Endothelial cell of umbilical vein (primary cell): ENCODE measurements at regions not wholly inside any gene's neighbourhood (a gene's known extent, or its start where the extent isn't known, plus 50 kb on each side); places are given as distances from the start of the nearest gene placed in this dataset.

ENCODE experiments used
- BruUV-seq: library from RNA; stranded (reverse); fragments of 400-500 nt; replicated peaks from 2 replicates; lab custom pipeline; 2021; lab: Mats Ljungman, UMichigan
- CTCF ChIA-PET: fragments of 300-600, 350-600 bp; sonication (Branson Sonifier 250); formaldehyde crosslinking; loops from one replicate; lab custom pipeline; 2021; ENCODE audit warnings: antibody characterized with exemption, inconsistent platforms; lab: Charles Lee
- POLR2A ChIA-PET: fragments of 300-600, 350-600 bp; sonication (Branson Sonifier 250); formaldehyde crosslinking; loops from one replicate; lab custom pipeline; 2021; ENCODE audit warnings: antibody characterized with exemption, inconsistent platforms; lab: Charles Lee
- DNase-seq: peaks from one replicate; pipeline ENCODE4 v3.0.0-alpha.2; 2011; ENCODE audit warnings: low read depth, low spot score
- FAIRE-seq: peaks from 2 replicates; lab custom pipeline; 2011; peaks lifted over from hg19 to GRCh38; lab: Jason Lieb, UNC
- H2AFZ ChIP-seq: 2 replicates; pipeline ENCODE4 v1.6.0; 2012; ENCODE audit warnings: low read depth, low read length, control low read depth, inconsistent platforms
- H3K27ac ChIP-seq: 2 replicates; pipeline ENCODE4 v1.5.1; 2011; ENCODE audit warnings: low read depth, mild to moderate bottlenecking, control low read depth, low read length, moderate library complexity; ENCODE audit not compliant: insufficient read depth
- H3K27me3 ChIP-seq, 2 experiments: 2 replicates each; pipeline versions ENCODE4 v1.6.0 to v1.6.1; 2011; ENCODE audit warnings: low read length in 2 of 2, mixed read lengths in 1 of 2; ENCODE audit not compliant: control insufficient read depth in 2 of 2, insufficient read depth in 2 of 2
- H3K36me3 ChIP-seq, 2 experiments: 2 replicates in 1 of 2; 3 replicates in 1 of 2; pipeline ENCODE4 v1.5.1; 2011; ENCODE audit warnings: low read length in 2 of 2, mild to moderate bottlenecking in 1 of 2, moderate library complexity in 1 of 2; ENCODE audit not compliant: control insufficient read depth in 2 of 2, insufficient read depth in 2 of 2; ENCODE audit errors: extremely low read depth in 1 of 2
- H3K4me1 ChIP-seq: 3 replicates; pipeline ENCODE4 v1.5.1; 2011; ENCODE audit warnings: mild to moderate bottlenecking, low read length; ENCODE audit not compliant: control insufficient read depth, insufficient read depth; ENCODE audit errors: extremely low read depth
- H3K4me2 ChIP-seq: 2 replicates; pipeline ENCODE4 v1.6.1; 2011; ENCODE audit warnings: low read length, control low read depth, mixed read lengths; ENCODE audit not compliant: insufficient read depth
- H3K4me3 ChIP-seq, 3 experiments: fragments of 200-600 bp in 1 of 3; sonication (generic), shearing (Covaris generic) in 1 of 3; replicated peaks in 1 of 3; 2 replicates each; pipeline ENCODE4 v1.5.1; 2011 to 2016; ENCODE audit warnings: control low read depth in 3 of 3, low read length in 3 of 3, mild to moderate bottlenecking in 2 of 3, inconsistent platforms in 1 of 3, low read depth in 1 of 3, moderate library complexity in 1 of 3; ENCODE audit not compliant: insufficient read depth in 1 of 3
- H3K79me2 ChIP-seq: 2 replicates; pipeline ENCODE4 v1.6.0; 2012; ENCODE audit warnings: low read length, inconsistent platforms; ENCODE audit not compliant: control insufficient read depth, insufficient read depth
- H3K9ac ChIP-seq: replicated peaks from 2 replicates; pipeline ENCODE3; 2011; ENCODE audit warnings: low read length, control low read depth; ENCODE audit not compliant: insufficient read depth; ENCODE audit errors: extremely low read depth
- H3K9me1 ChIP-seq: replicated peaks from 3 replicates; pipeline ENCODE4 v1.6.0; 2011; ENCODE audit warnings: mild to moderate bottlenecking, low read length; ENCODE audit not compliant: control insufficient read depth, insufficient read depth; ENCODE audit errors: extremely low read depth
- H3K9me3 ChIP-seq: replicated peaks from 2 replicates; pipeline ENCODE4 v1.5.1; 2012; ENCODE audit warnings: low read length, inconsistent platforms; ENCODE audit not compliant: control insufficient read depth, insufficient read depth
- H4K20me1 ChIP-seq: replicated peaks from 2 replicates; pipeline ENCODE3; 2011; ENCODE audit warnings: mild to moderate bottlenecking, low read length; ENCODE audit not compliant: control insufficient read depth, insufficient read depth; ENCODE audit errors: extremely low read depth
- CTCF ChIP-seq, 2 donors: IDR thresholded peaks; 1 replicate in 1 of 2; 2 replicates in 1 of 2; pipeline ENCODE4 v1.5.1; 2011; ENCODE audit warnings: low read length in 2 of 2, mild to moderate bottlenecking in 2 of 2, moderate library complexity in 2 of 2, control low read depth in 1 of 2, inconsistent platforms in 1 of 2, low read depth in 1 of 2; ENCODE audit not compliant: insufficient read depth in 1 of 2; ENCODE audit errors: extremely low read depth in 1 of 2
- EZH2 ChIP-seq: IDR thresholded peaks from 2 replicates; pipeline ENCODE4 v1.6.1; 2012; ENCODE audit warnings: borderline replicate concordance, low read depth, mild to moderate bottlenecking, moderate library complexity, low read length, inconsistent platforms; ENCODE audit not compliant: severe bottlenecking
- FOS ChIP-seq: IDR thresholded peaks from 2 replicates; pipeline ENCODE4 v1.6.1; 2011; ENCODE audit warnings: mild to moderate bottlenecking, low read length, moderate library complexity, borderline replicate concordance; ENCODE audit not compliant: insufficient read depth
- GATA2 ChIP-seq: IDR thresholded peaks from 2 replicates; pipeline ENCODE4 v1.7.0; 2011; ENCODE audit warnings: low read depth, mild to moderate bottlenecking, moderate library complexity, mixed read lengths, low read length; ENCODE audit not compliant: insufficient read length, insufficient read depth
- JUN ChIP-seq: IDR thresholded peaks from 2 replicates; pipeline ENCODE4 v1.6.1; 2011; ENCODE audit warnings: borderline replicate concordance, low read depth; ENCODE audit not compliant: insufficient read length, insufficient read depth
- MAX ChIP-seq: IDR thresholded peaks from 2 replicates; pipeline ENCODE4 v1.6.1; 2011; ENCODE audit not compliant: insufficient read depth, insufficient read length
- MYC ChIP-seq: IDR thresholded peaks from one replicate; pipeline ENCODE4 v1.6.1; 2011; ENCODE audit warnings: mild to moderate bottlenecking, low read depth, low read length
- POLR2A ChIP-seq: IDR thresholded peaks from 2 replicates; pipeline ENCODE4 v1.6.1; 2012; ENCODE audit warnings: low read depth, mild to moderate bottlenecking, control low read depth, low read length
- POLR2AphosphoS5 ChIP-seq: IDR thresholded peaks from 2 replicates; pipeline ENCODE4 v1.6.1; 2012; ENCODE audit warnings: low read depth, mild to moderate bottlenecking, control low read depth, low read length, moderate library complexity; ENCODE audit not compliant: insufficient read depth
- dilution Hi-C: fragments of 300-500 bp; cut with MboI; formaldehyde crosslinking; loops from one replicate; pipeline ENCODE4 v1.15.0; 2019; ENCODE audit warnings: low sequenced_read_pairs; ENCODE audit not compliant: extremely low pct_ligation_motif_present
- intact Hi-C: fragments of 100-400 bp; cut with micrococcal nuclease; formaldehyde crosslinking; loops from one replicate; pipeline ENCODE4 v1.10.0; 2022

GRCh38 chr5:35408146-35408545 lies 177.9 kb upstream of the PRLR start:
- no peak for DNase-seq
- H3K36me3 ChIP-seq: no peaks in the 10 kb centered on the region
- no peaks in the 10 kb centered on the region for H3K9me3 ChIP-seq
- no peak overlapping the region for H3K4me3 ChIP-seq
- no peaks in the 10 kb centered on the region for H3K9me1 ChIP-seq
- no peaks in the 10 kb centered on the region for H3K79me2 ChIP-seq
- POLR2A ChIA-PET: no interaction called here
- H3K4me2 ChIP-seq: no peak overlapping the region
- dilution Hi-C loops (no loop called here), intact Hi-C loops (no loop called here)
- no peak for TF ChIP-seq MAX
- TF ChIP-seq JUN: no peak
- no peak for TF ChIP-seq MYC
- TF ChIP-seq CTCF (IDR thresholded peaks at IDR 0.05; ENCODE audit: extremely low read depth in 1 of 2, insufficient read depth in 1 of 2, low read depth in 1 of 2, low read length in 2 of 2): no peak
- TF ChIP-seq GATA2: no peak
- no peak for TF ChIP-seq EZH2
- CTCF ChIA-PET: no interaction called here
- H2AFZ ChIP-seq: no peak overlapping the region
- no peak overlapping the region for H3K9ac ChIP-seq
- no peak for FAIRE-seq
- no TSS peak for BruUV-seq
- no peaks in the 10 kb centered on the region for H4K20me1 ChIP-seq
- H3K4me1 ChIP-seq: no peaks in the 10 kb centered on the region
- H3K27ac ChIP-seq: no peak overlapping the region
- no peaks in the 10 kb centered on the region for H3K27me3 ChIP-seq

GRCh38 chr5:35407697-35408096 lies 177.4 kb upstream of the PRLR start:
- Histone ChIP-seq H3K9me1 (no peaks in the 10 kb centered on the region), H3K9ac (no peak overlapping the region), H3K4me2 (no peak overlapping the region), H3K27me3 (no peaks in the 10 kb centered on the region), H3K36me3 (no peaks in the 10 kb centered on the region), H3K4me3 (no peak overlapping the region), H3K79me2 (no peaks in the 10 kb centered on the region), H3K4me1 (no peaks in the 10 kb centered on the region), H2AFZ (no peak overlapping the region), H3K9me3 (no peaks in the 10 kb centered on the region), H4K20me1 (no peaks in the 10 kb centered on the region), H3K27ac (no peak overlapping the region)
- ChIA-PET CTCF (no interaction called here), POLR2A (no interaction called here)
- FAIRE-seq (no peak), DNase-seq (no peak)
- intact Hi-C loops: no loop called here
- no peak for TF ChIP-seq MAX
- no peak for TF ChIP-seq EZH2
- TF ChIP-seq CTCF (IDR thresholded peaks at IDR 0.05; ENCODE audit: extremely low read depth in 1 of 2, insufficient read depth in 1 of 2, low read depth in 1 of 2, low read length in 2 of 2): no peak
- no peak for TF ChIP-seq POLR2A
- no peak for TF ChIP-seq MYC
- TF ChIP-seq JUN: no peak
- no peak for TF ChIP-seq POLR2AphosphoS5
- TF ChIP-seq FOS: no peak
- no peak for TF ChIP-seq GATA2
- dilution Hi-C loops: no loop called here
- BruUV-seq: no TSS peak
